Left lung (tissue), 4 donors: ENCODE measurements at regions not wholly inside any gene's neighbourhood (a gene's known extent, or its start where the extent isn't known, plus 50 kb on each side); places are given as distances from the start of the nearest gene placed in this dataset.

Experiments used
- ATAC-seq: fragments of 200-7000 bp; cut with Tn5 transposase; one replicate; pipeline ENCODE4 v1.9.1; 2020; ENCODE audit warnings: moderate library complexity
- DNase-seq, 4 donors: peaks; one replicate each; pipeline ENCODE4 v3.0.0-alpha.2; 2013 to 2020
- H3K27ac ChIP-seq, 2 donors: fragments of 200-600 bp; sonication (generic) in 1 of 2; one replicate each; pipeline versions ENCODE4 v1.5.0 to v1.8.0; 2020 to 2021
- H3K27me3 ChIP-seq, 2 donors: fragments of 200-600 bp; sonication (generic) in 1 of 2; one replicate each; pipeline versions ENCODE4 v1.5.0 to v1.8.0; 2020 to 2021
- H3K36me3 ChIP-seq, 2 donors: fragments of 200-600 bp; sonication (generic) in 1 of 2; one replicate each; pipeline versions ENCODE4 v1.5.0 to v1.8.0; 2020 to 2021
- H3K4me1 ChIP-seq, 2 donors: fragments of 200-600 bp; one replicate each; pipeline ENCODE4 v1.8.0; 2021
- H3K4me3 ChIP-seq, 2 donors: fragments of 200-600 bp; sonication (generic) in 1 of 2; one replicate each; pipeline versions ENCODE4 v1.5.0 to v1.8.0; 2020 to 2021; ENCODE audit warnings: mild to moderate bottlenecking in 1 of 2
- H3K9me3 ChIP-seq, 2 donors: fragments of 200-600 bp; sonication (generic) in 1 of 2; one replicate each; pipeline versions ENCODE4 v1.5.0 to v1.8.0; 2020 to 2021
- CTCF ChIP-seq, 2 donors: fragments of 200-600 bp; sonication (generic) in 1 of 2; IDR thresholded peaks; one replicate each; pipeline versions ENCODE4 v1.5.0 to v1.8.0; 2021; ENCODE audit warnings: antibody characterized with exemption in 2 of 2
- intact Hi-C, 2 donors: fragments of 100-400 bp; cut with DNase I; formaldehyde crosslinking; loops; one replicate each; pipeline versions ENCODE4 v1.11.2 to v1.14.2; 2022
- donor health status: DM: no; HTN: yes; CAD: no.
- donor health status: DM: no; HTN: no; CAD: no.

GRCh38 chr13:87356314-87356713 is 314.9 kb upstream of the SLITRK5 start:
- ATAC-seq, result peak; percentile 58

GRCh38 chr13:87358319-87358718 is 312.9 kb upstream of the SLITRK5 start:
- Histone ChIP-seq H3K27ac (no peak overlapping the region), H3K27me3 (no peaks in the 10 kb centered on the region), H3K9me3 (peaks cover 0 to 19% of the 10 kb centered on the region in 2 donors), H3K4me3 (no peak overlapping the region), H3K36me3 (no peaks in the 10 kb centered on the region), H3K4me1 (no peaks in the 10 kb centered on the region)
- intact Hi-C loops, result no loop called here
- no peak for TF ChIP-seq CTCF (IDR thresholded peaks at IDR 0.05)
- ATAC-seq (no peak), DNase-seq (no peak)

More at GRCh38 chr13:87356314-87356713, 314.9 kb upstream of the SLITRK5 start:
- Histone ChIP-seq H3K4me1 (no peaks in the 10 kb centered on the region), H3K27ac (no peak overlapping the region), H3K4me3 (no peak overlapping the region), H3K36me3 (no peaks in the 10 kb centered on the region), H3K27me3 (no peaks in the 10 kb centered on the region), H3K9me3 (peaks cover 0 to 19% of the 10 kb centered on the region in 2 donors)
- TF ChIP-seq CTCF (IDR thresholded peaks at IDR 0.05), result no peak
- DNase-seq, result no peak
- intact Hi-C loops, result no loop called here

DNA sequence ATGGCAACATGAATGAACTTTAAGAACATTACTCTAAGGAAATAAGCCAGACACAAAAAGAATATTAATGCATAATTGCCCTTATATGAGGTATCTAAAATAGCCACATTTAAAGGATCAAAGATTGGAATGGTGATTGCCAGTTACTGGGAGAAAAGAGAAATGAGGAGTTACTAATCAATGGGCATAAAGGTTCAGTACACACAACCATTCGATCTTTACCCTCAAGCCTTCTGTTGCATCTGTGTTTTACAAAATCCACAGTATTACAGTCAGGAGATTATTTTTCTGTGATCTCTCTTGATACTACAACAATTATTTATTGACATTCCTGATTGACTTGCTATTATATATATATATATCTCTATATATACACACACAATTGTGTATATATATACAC is 310.0 kb upstream of the SLITRK5 start:
- peaks cover 0 to 5% of the 10 kb centered on the region in 2 donors for H3K9me3 ChIP-seq
- TF ChIP-seq CTCF (IDR thresholded peaks at IDR 0.05), result no peak
- no peak overlapping the region for H3K27ac ChIP-seq
- H3K4me1 ChIP-seq, result no peaks in the 10 kb centered on the region
- intact Hi-C loops, result no loop called here
- DNase-seq (no peak), ATAC-seq (no peak)
- no peaks in the 10 kb centered on the region for H3K27me3 ChIP-seq
- H3K36me3 ChIP-seq, result no peaks in the 10 kb centered on the region
- H3K4me3 ChIP-seq, result no peak overlapping the region

- Histone ChIP-seq H3K36me3 (no peaks in the 10 kb centered on the region), H3K4me3 (no peak overlapping the region), H3K9me3 (peaks cover 0 to 8% of the 10 kb centered on the region in 2 donors), H3K27me3 (no peaks in the 10 kb centered on the region), H3K4me1 (no peaks in the 10 kb centered on the region), H3K27ac (no peak overlapping the region)
- intact Hi-C loops, result no loop called here
- TF ChIP-seq CTCF (IDR thresholded peaks at IDR 0.05), result no peak
- DNase-seq (no peak), ATAC-seq (no peak)
These were observed 302.5 kb upstream of the SLITRK5 start for GRCh38 chr13:87368639-87369038.

DNA sequence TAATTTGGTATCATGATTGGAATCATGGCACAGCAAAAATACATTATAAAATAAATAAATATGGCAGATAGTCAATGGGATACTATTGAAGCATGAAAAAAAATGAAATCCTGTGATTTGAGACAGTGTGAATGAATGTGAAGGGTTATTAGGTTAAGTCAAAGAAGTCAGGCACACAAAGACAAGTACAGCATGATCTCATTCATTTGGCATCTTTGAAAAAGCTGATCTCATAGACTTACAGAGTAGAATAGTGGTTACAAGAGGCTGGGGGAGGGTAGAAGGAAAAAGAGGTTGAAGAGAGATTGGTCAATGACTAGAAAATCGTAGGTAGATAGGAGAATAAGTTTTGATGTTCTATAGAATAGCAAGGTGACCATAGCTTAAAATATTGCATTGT is 295.1 kb upstream of the SLITRK5 start:
- Histone ChIP-seq H3K36me3 (no peaks in the 10 kb centered on the region), H3K4me1 (no peaks in the 10 kb centered on the region), H3K27ac (no peak overlapping the region), H3K27me3 (no peaks in the 10 kb centered on the region), H3K4me3 (no peak overlapping the region), H3K9me3 (peaks cover 0 to 14% of the 10 kb centered on the region in 2 donors)
- no peak for TF ChIP-seq CTCF (IDR thresholded peaks at IDR 0.05)
- DNase-seq, result no peak
- no peak for ATAC-seq
- intact Hi-C loops, result no loop called here
